HG02938 (cell line): ENCODE measurements at regions not wholly inside any gene's neighbourhood (a gene's known extent, or its start where the extent isn't known, plus 50 kb on each side); places are given as distances from the start of the nearest gene placed in this dataset.

Source experiments
- ATAC-seq: cut with Tn5 transposase; IDR thresholded peaks from one replicate; pipeline ENCODE4 v1.9.1; 2021; ENCODE audit warnings: mild to moderate bottlenecking, moderate library complexity; ENCODE audit not compliant: unreplicated experiment

GRCh38 chr4:151603377-151603776 lies 157.4 kb downstream of the GATB start:
- ATAC-seq = no peak

GRCh38 chr4:151604238-151604637 lies 156.6 kb downstream of the GATB start:
- no peak for ATAC-seq

- no peak for ATAC-seq
Measured at GRCh38 chr4:151605215-151605614, 155.6 kb downstream of the GATB start.

GRCh38 chr4:151606061-151606460 lies 154.7 kb downstream of the GATB start:
- no peak for ATAC-seq

- ATAC-seq = no peak
Measured at GRCh38 chr4:151610229-151610628, 150.6 kb downstream of the GATB start.

- no peak for ATAC-seq
Measured at GRCh38 chr4:151611960-151612359, 148.8 kb downstream of the GATB start.

GRCh38 chr4:151613290-151613689 lies 147.5 kb downstream of the GATB start:
- no peak for ATAC-seq

- ATAC-seq = no peak
Measured at GRCh38 chr4:151614561-151614960, 146.2 kb downstream of the GATB start.

GRCh38 chr4:151618858-151619257 lies 141.9 kb downstream of the GATB start:
- no peak for ATAC-seq

- no peak for ATAC-seq
Measured at GRCh38 chr4:151620066-151620465, 140.7 kb downstream of the GATB start.
